ENCODE measurements at regions not wholly inside any gene's neighbourhood (a gene's known extent, or its start where the extent isn't known, plus 50 kb on each side); places are given as distances from the start of the nearest gene placed in this dataset.
"Not testable (repeated sequence)": the region's sequence is repeated elsewhere in the genome, so short reads cannot be mapped to it uniquely, and the experiment has no call there.

DNA sequence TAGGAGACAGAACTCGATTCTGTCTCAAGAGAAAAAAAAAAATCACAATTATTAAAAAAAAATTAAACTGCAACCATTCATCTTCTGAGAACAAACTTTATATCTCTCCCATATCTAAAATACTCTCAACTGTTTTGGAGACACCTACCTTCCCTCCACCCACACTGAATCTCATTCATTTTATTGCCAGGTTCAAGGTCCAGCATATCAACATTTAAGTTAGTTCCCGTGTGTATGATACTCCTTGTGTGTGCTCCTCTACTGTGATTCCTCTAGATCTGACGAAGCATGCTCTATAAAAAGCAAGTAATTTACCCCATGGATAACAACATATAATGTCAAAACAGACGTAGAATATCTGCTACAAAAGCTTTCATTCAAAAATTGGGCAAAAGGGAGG, 351.8 kb upstream of the SORCS1 start:
- TF ChIP-seq POLR2A (IDR thresholded peaks at IDR 0.05; ENCODE audit: low read depth): no peak
- TF ChIP-seq POLR2AphosphoS5 (IDR thresholded peaks at IDR 0.05): no peak
- TF ChIP-seq CTCF (IDR thresholded peaks at IDR 0.05): no peak
- no peak for TF ChIP-seq EP300 (IDR thresholded peaks at IDR 0.05)
- Histone ChIP-seq H3K4me3 (no peak overlapping the region), H3K36me3 (no peaks in the 10 kb centered on the region), H3K27ac (replicated peaks in 1 of 4) (no peak overlapping the region), H3K4me1 (no peaks in the 10 kb centered on the region), H3K27me3 (no peaks in the 10 kb centered on the region), H3K9me3 (no peaks in the 10 kb centered on the region)
- intact Hi-C loops (cut with DNase I): no loop called here
- 81% methylated on average over 4 of the region's 4 CpGs for WGBS
- no peak for DNase-seq (ENCODE audit: extremely low spot score)

- H3K4me3 ChIP-seq; intact Hi-C loops (cut with DNase I); H3K9me3 ChIP-seq; H3K4me1 ChIP-seq; H3K27me3 ChIP-seq; H3K27ac ChIP-seq (replicated peaks in 1 of 4); DNase-seq (ENCODE audit: extremely low spot score); H3K36me3 ChIP-seq: not testable (repeated sequence)
- 43% methylated on average over 1 of the region's 1 CpG for WGBS
These were observed 339.5 kb upstream of the SORCS1 start for GRCh38 chr10:107504011-107504410.

- Histone ChIP-seq H3K27ac (replicated peaks in 1 of 4) (no peak overlapping the region), H3K36me3 (no peaks in the 10 kb centered on the region)
- intact Hi-C loops (cut with DNase I): no loop called here
These were observed 337.9 kb upstream of the SORCS1 start for GRCh38 chr10:107502229-107502985.

GRCh38 chr10:107498983-107499382, 334.5 kb upstream of the SORCS1 start:
- no peak overlapping the region for H3K4me3 ChIP-seq
- DNase-seq (ENCODE audit: extremely low spot score): no peak
- intact Hi-C loops (cut with DNase I): no loop called here
- no peaks in the 10 kb centered on the region for H3K27me3 ChIP-seq
- H3K36me3 ChIP-seq: no peaks in the 10 kb centered on the region
- H3K4me1 ChIP-seq: no peaks in the 10 kb centered on the region
- no peak overlapping the region for H3K27ac ChIP-seq (replicated peaks in 1 of 4)
- H3K9me3 ChIP-seq: peaks cover 0 to 3% (median 0%) of the 10 kb centered on the region in 4 donors
- no peak for TF ChIP-seq CTCF (IDR thresholded peaks at IDR 0.05)
- TF ChIP-seq POLR2AphosphoS5 (IDR thresholded peaks at IDR 0.05): no peak
- no peak for TF ChIP-seq POLR2A (IDR thresholded peaks at IDR 0.05; ENCODE audit: low read depth)
- no peak for TF ChIP-seq EP300 (IDR thresholded peaks at IDR 0.05)

More at GRCh38 chr10:107502229-107502985, 337.9 kb upstream of the SORCS1 start:
- Histone ChIP-seq H3K4me3 (no peak overlapping the region), H3K4me1 (no peaks in the 10 kb centered on the region), H3K9me3 (peaks cover 0 to 5% (median 0%) of the 10 kb centered on the region in 4 donors), H3K27me3 (no peaks in the 10 kb centered on the region)
- WGBS: 72% methylated on average over 1 of the region's 1 CpG
- no peak for DNase-seq (ENCODE audit: extremely low spot score)
- no peak for TF ChIP-seq POLR2A (IDR thresholded peaks at IDR 0.05; ENCODE audit: low read depth)
- TF ChIP-seq POLR2AphosphoS5 (IDR thresholded peaks at IDR 0.05): no peak
- no peak for TF ChIP-seq CTCF (IDR thresholded peaks at IDR 0.05)
- TF ChIP-seq EP300 (IDR thresholded peaks at IDR 0.05): no peak

DNA sequence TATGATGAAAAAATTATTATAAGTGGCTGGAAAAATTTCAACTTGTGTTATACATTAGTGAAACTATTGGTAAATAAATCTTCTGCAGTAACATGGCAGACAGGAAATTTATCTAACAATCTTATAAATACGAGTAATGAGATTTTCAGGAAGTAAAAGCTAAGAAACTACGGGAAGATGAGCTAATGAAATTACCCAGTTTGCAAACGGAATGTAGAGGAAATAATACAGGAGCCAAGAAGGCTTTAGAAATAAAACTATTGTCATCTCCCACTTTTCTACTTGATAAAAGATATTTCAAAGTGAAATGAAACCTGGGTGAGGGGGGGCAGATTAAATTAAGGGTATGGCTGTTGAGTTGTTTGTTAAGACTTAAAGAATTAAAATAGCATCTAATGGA, 332.5 kb upstream of the SORCS1 start:
- WGBS: 58% methylated on average over 3 of the region's 3 CpGs
- TF ChIP-seq POLR2A (IDR thresholded peaks at IDR 0.05; ENCODE audit: low read depth): no peak
- TF ChIP-seq POLR2AphosphoS5 (IDR thresholded peaks at IDR 0.05): no peak
- no peak for TF ChIP-seq EP300 (IDR thresholded peaks at IDR 0.05)
- TF ChIP-seq CTCF (IDR thresholded peaks at IDR 0.05): no peak
- no peak overlapping the region for H3K27ac ChIP-seq (replicated peaks in 1 of 4)
- DNase-seq (ENCODE audit: extremely low spot score): no peak
- no peaks in the 10 kb centered on the region for H3K27me3 ChIP-seq
- no peak overlapping the region for H3K4me3 ChIP-seq
- intact Hi-C loops (cut with DNase I): no loop called here
- H3K4me1 ChIP-seq: no peaks in the 10 kb centered on the region
- no peaks in the 10 kb centered on the region for H3K9me3 ChIP-seq
- H3K36me3 ChIP-seq: no peaks in the 10 kb centered on the region
